ENCODE measurements at regions not wholly inside any gene's neighbourhood (a gene's known extent, or its start where the extent isn't known, plus 50 kb on each side); places are given as distances from the start of the nearest gene placed in this dataset.
A peak's percentile ranks its signal among the peaks of the same experiment; 100 is the strongest.

DNA sequence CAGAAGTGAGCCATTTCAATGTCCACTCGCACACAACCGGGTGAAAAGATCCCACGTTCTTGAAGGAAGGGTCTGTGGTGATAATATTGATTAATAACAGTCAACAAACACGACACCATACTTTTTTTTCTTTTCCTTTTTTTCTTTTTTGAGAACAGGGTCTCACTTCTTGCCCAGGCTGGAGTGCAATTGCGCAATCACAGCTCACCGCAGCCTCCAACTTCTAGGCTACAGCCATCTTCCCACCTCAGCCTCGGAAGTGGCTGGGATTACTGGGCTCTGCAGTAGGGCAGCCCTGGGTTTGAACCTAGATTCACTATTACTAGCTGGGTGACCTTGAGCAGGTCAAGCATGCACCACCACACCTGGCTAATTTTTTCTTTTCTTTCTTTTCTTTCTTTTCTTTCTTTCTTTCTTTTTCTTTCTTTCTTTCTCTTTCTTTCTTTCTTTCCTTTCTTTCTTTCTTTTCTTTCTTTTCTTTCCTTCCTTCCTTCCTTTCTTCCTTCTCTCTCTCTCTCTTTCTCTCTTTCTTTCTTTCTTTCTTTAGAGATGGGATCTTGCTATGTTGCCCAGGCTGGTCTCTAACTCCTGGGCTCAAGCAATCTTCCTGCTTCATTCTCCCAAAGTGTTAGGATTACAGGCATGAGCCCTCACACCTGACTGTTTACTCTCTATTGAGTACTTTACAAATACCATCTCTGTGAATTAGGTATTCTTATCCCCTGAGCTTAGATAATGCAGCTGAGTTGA, 123.9 kb downstream of the SNX5 start:
- no peak overlapping the region for H3K4me3 ChIP-seq (replicated peaks in 1 of 3; ENCODE audit: insufficient read depth in 1 of 3, low read depth in 2 of 3, low read length in 3 of 3)
- no peak overlapping the region for H3K4me2 ChIP-seq (ENCODE audit: low read depth, low read length)
- intact Hi-C loops (cut with micrococcal nuclease; ENCODE audit: unreplicated experiment) (no loop called here), in situ Hi-C loops (cut with HindIII; ENCODE audit: extremely low pct_ligation_motif_present, low pct_unique_long_range_greater_than_20kb) (no loop called here)
- 59% methylated on average over 7 of the region's 7 CpGs for whole genome bisulfite sequencing (ENCODE audit: low lambda C conversion rate)
- DNase-seq (ENCODE audit: low spot score) (no peak), FAIRE-seq (no peak), ATAC-seq (no peak)
- no peaks in the 10 kb centered on the region; the same call in 1 of the 2 replicates for H3K9me3 ChIP-seq (ENCODE audit: low read length)
- H3K9ac ChIP-seq (ENCODE audit: insufficient read depth, low read depth, low read length): no peak overlapping the region
- no peaks in the 10 kb centered on the region for H3K36me3 ChIP-seq (replicated peaks in 1 of 2; ENCODE audit: control insufficient read depth in 1 of 2, insufficient read depth in 2 of 2, low read length in 2 of 2)
- H3K79me2 ChIP-seq (ENCODE audit: insufficient read depth, low read length): no peaks in the 10 kb centered on the region
- no peaks in the 10 kb centered on the region for H4K20me1 ChIP-seq (ENCODE audit: insufficient read depth, low read length)
- ChIA-PET CTCF (ENCODE audit: low intra/inter-chr PET ratio, low total read pairs) (no interaction called here), POLR2A (interaction anchor here (1.6 to 9.9 kb wide), 5 partner anchors 9 to 20 kb away, joined by 4 to 164 read pairs (median 8); no protein-coding TSS in a partner anchor)
- no peak overlapping the region for H3K27ac ChIP-seq (ENCODE audit: extremely low read length, insufficient read depth, low read length)
- H3K4me1 ChIP-seq (ENCODE audit: insufficient read depth, low read length): peaks cover 83% of the 10 kb centered on the region
- peaks cover 8 to 18% of the 10 kb centered on the region in 2 experiments; a peak in 2 of 5 replicates for H3K27me3 ChIP-seq (ENCODE audit: control insufficient read depth in 1 of 2, insufficient read depth in 2 of 2, low read length in 2 of 2)
- H2AFZ ChIP-seq (ENCODE audit: low read length): no peak overlapping the region
- no TSS peak for BruUV-seq (replicated peaks)
- TF ChIP-seq CENPT (CRISPR knock-in tag; IDR thresholded peaks at IDR 0.05; ENCODE audit: low read depth): no peak
- TF ChIP-seq ZNF546 (CRISPR knock-in tag; conservative IDR thresholded peaks at IDR 0.05): no peak
- TF ChIP-seq HHEX (CRISPR knock-in tag; IDR thresholded peaks at IDR 0.05): no peak
- no peak for TF ChIP-seq RBM39 (IDR thresholded peaks at IDR 0.05; ENCODE audit: low read depth, low read length, poor library complexity, severe bottlenecking)
- TF ChIP-seq PAWR (CRISPR knock-in tag; IDR thresholded peaks at IDR 0.05; ENCODE audit: borderline replicate concordance): no peak
- TF ChIP-seq MAFG (CRISPR knock-in tag; IDR thresholded peaks at IDR 0.05): no peak
- peak; percentile 98 for TF ChIP-seq CEBPB (IDR thresholded peaks at IDR 0.05; ENCODE audit: borderline replicate concordance, low read depth, low read length)
- TF ChIP-seq SP5 (CRISPR knock-in tag; IDR thresholded peaks at IDR 0.05; ENCODE audit: borderline replicate concordance, low read depth): no peak
- no peak for TF ChIP-seq FOXA1 (IDR thresholded peaks at IDR 0.05)
- TF ChIP-seq FOXA1 (CRISPR knock-in tag; IDR thresholded peaks at IDR 0.05): peak; percentile 8; the same call in 1 of the 2 replicates
- TF ChIP-seq RFX3 (CRISPR knock-in tag; IDR thresholded peaks at IDR 0.05): no peak
- no peak for TF ChIP-seq TGIF2 (CRISPR knock-in tag; IDR thresholded peaks at IDR 0.05)
- TF ChIP-seq, protein P1, sequence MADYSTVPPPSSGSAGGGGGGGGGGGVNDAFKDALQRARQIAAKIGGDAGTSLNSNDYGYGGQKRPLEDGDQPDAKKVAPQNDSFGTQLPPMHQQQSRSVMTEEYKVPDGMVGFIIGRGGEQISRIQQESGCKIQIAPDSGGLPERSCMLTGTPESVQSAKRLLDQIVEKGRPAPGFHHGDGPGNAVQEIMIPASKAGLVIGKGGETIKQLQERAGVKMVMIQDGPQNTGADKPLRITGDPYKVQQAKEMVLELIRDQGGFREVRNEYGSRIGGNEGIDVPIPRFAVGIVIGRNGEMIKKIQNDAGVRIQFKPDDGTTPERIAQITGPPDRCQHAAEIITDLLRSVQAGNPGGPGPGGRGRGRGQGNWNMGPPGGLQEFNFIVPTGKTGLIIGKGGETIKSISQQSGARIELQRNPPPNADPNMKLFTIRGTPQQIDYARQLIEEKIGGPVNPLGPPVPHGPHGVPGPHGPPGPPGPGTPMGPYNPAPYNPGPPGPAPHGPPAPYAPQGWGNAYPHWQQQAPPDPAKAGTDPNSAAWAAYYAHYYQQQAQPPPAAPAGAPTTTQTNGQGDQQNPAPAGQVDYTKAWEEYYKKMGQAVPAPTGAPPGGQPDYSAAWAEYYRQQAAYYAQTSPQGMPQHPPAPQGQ (CRISPR knock-in tag; IDR thresholded peaks at IDR 0.05; ENCODE audit: borderline replicate concordance): no peak
- TF ChIP-seq SOX13 (IDR thresholded peaks at IDR 0.05): no peak
- TF ChIP-seq SOX13 (CRISPR knock-in tag; conservative IDR thresholded peaks at IDR 0.05 in 1 of 2, IDR thresholded peaks at IDR 0.05 in 1 of 2): peak in 1 of 2 experiments; percentile 24; a peak in 1 of 4 replicates
- no peak for TF ChIP-seq PHB2 (IDR thresholded peaks at IDR 0.05; ENCODE audit: partially characterized antibody)
- TF ChIP-seq SYNCRIP (IDR thresholded peaks at IDR 0.05; ENCODE audit: insufficient read depth, low read depth, low read length): no peak
- TF ChIP-seq PPARG (CRISPR knock-in tag; conservative IDR thresholded peaks at IDR 0.05): no peak
- TF ChIP-seq, protein P2, sequence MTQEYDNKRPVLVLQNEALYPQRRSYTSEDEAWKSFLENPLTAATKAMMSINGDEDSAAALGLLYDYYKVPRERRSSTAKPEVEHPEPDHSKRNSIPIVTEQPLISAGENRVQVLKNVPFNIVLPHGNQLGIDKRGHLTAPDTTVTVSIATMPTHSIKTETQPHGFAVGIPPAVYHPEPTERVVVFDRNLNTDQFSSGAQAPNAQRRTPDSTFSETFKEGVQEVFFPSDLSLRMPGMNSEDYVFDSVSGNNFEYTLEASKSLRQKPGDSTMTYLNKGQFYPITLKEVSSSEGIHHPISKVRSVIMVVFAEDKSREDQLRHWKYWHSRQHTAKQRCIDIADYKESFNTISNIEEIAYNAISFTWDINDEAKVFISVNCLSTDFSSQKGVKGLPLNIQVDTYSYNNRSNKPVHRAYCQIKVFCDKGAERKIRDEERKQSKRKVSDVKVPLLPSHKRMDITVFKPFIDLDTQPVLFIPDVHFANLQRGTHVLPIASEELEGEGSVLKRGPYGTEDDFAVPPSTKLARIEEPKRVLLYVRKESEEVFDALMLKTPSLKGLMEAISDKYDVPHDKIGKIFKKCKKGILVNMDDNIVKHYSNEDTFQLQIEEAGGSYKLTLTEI (CRISPR knock-in tag; conservative IDR thresholded peaks at IDR 0.05): no peak
- TF ChIP-seq, protein P3, sequence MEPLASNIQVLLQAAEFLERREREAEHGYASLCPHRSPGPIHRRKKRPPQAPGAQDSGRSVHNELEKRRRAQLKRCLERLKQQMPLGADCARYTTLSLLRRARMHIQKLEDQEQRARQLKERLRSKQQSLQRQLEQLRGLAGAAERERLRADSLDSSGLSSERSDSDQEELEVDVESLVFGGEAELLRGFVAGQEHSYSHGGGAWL (CRISPR knock-in tag; IDR thresholded peaks at IDR 0.05): no peak
- no peak for TF ChIP-seq ZNF510 (CRISPR knock-in tag; IDR thresholded peaks at IDR 0.05; ENCODE audit: low read depth)
- no peak for TF ChIP-seq ZFP37 (CRISPR knock-in tag; IDR thresholded peaks at IDR 0.05; ENCODE audit: borderline replicate concordance)

Data from HepG2 (cell line).